Fibroblast of pulmonary artery (primary cell): ENCODE measurements at regions not wholly inside any gene's neighbourhood (a gene's known extent, or its start where the extent isn't known, plus 50 kb on each side); places are given as distances from the start of the nearest gene placed in this dataset.

Experiments
- DNase-seq: peaks from one replicate; pipeline ENCODE4 v3.0.0-alpha.2; 2010; ENCODE audit warnings: low read depth
- H3K4me3 ChIP-seq: replicated peaks from 2 replicates; pipeline ENCODE4 v1.5.1; 2011; ENCODE audit warnings: low read depth, mild to moderate bottlenecking, control low read depth, low read length, moderate library complexity
- CTCF ChIP-seq: IDR thresholded peaks from 2 replicates; pipeline ENCODE4 v1.5.1; 2011; ENCODE audit warnings: mild to moderate bottlenecking, control low read depth, low read length, inconsistent platforms; ENCODE audit errors: missing control alignments

- no peak overlapping the region for H3K4me3 ChIP-seq
- no peak for TF ChIP-seq CTCF
- no peak for DNase-seq
Measured at GRCh38 chr5:88613051-88613450, 269.9 kb downstream of the MEF2C start.

GRCh38 chr5:88610586-88610985 is 272.4 kb downstream of the MEF2C start:
- TF ChIP-seq CTCF, result no peak
- no peak overlapping the region for H3K4me3 ChIP-seq
- DNase-seq, result no peak

- DNase-seq, result no peak
- TF ChIP-seq CTCF, result no peak
Measured at GRCh38 chr5:88607492-88607891, 275.5 kb downstream of the MEF2C start.

GRCh38 chr5:88606626-88607025 is 276.4 kb downstream of the MEF2C start:
- H3K4me3 ChIP-seq, result no peak overlapping the region
- TF ChIP-seq CTCF, result no peak

More at GRCh38 chr5:88607492-88607891, 275.5 kb downstream of the MEF2C start:
- H3K4me3 ChIP-seq, result no peak overlapping the region

GRCh38 chr5:88606173-88606572 is 276.8 kb downstream of the MEF2C start:
- no peak overlapping the region for H3K4me3 ChIP-seq
- DNase-seq, result no peak
- no peak for TF ChIP-seq CTCF

More at GRCh38 chr5:88606626-88607025, 276.4 kb downstream of the MEF2C start:
- no peak for DNase-seq

- TF ChIP-seq CTCF, result no peak
- DNase-seq, result no peak
- H3K4me3 ChIP-seq, result no peak overlapping the region
Measured at GRCh38 chr5:88602584-88602983, 280.4 kb downstream of the MEF2C start.

GRCh38 chr5:88594441-88594840 is 288.5 kb downstream of the MEF2C start:
- no peak overlapping the region for H3K4me3 ChIP-seq
- DNase-seq, result no peak
- no peak for TF ChIP-seq CTCF
